HG03280 (cell line): ENCODE measurements at regions not wholly inside any gene's neighbourhood (a gene's known extent, or its start where the extent isn't known, plus 50 kb on each side); places are given as distances from the start of the nearest gene placed in this dataset.
A peak's percentile ranks its signal among the peaks of the same experiment; 100 is the strongest.

Source experiments
- ATAC-seq: cut with Tn5 transposase; IDR thresholded peaks from one replicate; pipeline ENCODE4 v1.9.1; 2021; ENCODE audit warnings: mild to moderate bottlenecking, moderate library complexity; ENCODE audit not compliant: unreplicated experiment

GRCh38 chr6:113635222-113635986 lies 221.7 kb upstream of the MARCKS start:
- ATAC-seq = no peak

DNA sequence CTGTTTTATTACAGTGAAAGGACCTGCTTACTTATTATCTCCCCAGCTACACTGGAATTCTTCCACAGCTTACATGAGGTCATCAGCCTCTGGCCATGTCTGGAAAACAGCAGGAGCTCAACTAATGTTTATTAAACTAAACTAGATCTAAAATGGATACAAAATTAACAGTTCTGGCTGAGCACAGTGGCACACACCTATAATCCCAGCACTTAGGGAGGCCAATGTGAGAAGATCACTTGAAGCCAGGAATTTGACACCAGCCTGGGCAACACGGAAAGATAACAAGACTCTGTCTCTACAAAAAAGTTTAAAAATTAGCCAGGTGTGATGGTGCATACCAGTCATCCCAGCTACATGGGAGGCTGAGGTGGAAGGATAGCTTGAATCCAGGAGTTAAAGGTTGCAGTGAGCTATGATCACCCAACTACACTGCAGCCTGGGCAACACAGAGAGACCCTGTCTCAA lies 220.8 kb upstream of the MARCKS start:
- no peak for ATAC-seq

- no peak for ATAC-seq
Measured at GRCh38 chr6:113640051-113640450, 217.1 kb upstream of the MARCKS start.

GRCh38 chr6:113642001-113642713 lies 215.0 kb upstream of the MARCKS start:
- ATAC-seq = no peak

DNA sequence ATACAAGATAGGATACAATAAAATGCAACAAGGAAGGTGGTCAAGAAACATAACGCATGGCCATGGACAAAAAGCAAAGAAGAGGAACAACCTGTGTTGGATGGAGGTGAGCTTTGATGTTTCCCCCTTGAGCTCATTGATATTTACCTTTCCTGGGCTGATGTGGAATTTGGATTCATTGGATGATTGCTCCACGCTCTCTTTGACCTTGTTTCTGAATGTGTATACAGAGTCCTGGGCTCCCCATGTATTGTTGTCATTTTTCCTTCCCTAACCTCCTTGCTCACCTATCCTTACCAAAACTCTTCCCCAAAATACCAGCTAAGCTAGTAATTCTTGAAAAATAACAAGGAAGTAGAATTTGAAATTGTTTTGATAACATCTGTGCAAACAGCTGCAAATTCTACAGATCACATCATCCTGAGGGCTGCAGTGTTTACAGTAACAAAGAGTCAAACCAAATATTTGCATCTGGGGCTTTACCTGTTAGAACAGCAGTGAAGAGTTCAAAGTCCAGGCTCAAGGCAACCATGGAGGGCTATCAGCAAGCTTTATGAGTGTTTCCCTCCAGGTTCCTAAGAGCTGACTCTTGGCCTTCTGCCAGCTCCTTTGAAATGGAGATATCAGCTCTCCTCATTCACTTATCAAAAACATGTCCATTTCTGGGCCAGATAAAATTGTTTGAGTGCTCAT lies 214.3 kb upstream of the MARCKS start:
- peak; percentile 88 for ATAC-seq

GRCh38 chr6:113643407-113643770 lies 213.8 kb upstream of the MARCKS start:
- no peak for ATAC-seq

- peak; percentile 30 for ATAC-seq
Measured at GRCh38 chr6:113644861-113645575, 212.1 kb upstream of the MARCKS start.

DNA sequence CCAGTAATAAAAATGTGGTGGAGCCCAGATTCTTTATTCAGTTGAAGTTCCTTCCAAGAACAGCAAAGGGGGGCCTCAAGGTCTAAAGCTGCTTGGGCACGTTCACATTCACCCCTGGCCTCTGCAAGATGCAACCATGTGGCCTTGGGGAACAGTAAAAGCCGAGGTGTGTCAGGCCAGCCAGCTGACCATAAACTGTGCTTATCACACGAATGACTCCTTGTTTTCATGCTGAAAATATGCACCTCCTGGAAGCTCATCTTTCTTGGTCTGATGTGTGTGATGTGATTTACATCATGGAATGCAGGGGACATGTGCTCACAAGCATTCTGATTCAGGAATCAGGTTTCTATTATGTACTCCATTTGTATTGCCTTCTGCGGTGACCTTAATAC lies 211.6 kb upstream of the MARCKS start:
- no peak for ATAC-seq

DNA sequence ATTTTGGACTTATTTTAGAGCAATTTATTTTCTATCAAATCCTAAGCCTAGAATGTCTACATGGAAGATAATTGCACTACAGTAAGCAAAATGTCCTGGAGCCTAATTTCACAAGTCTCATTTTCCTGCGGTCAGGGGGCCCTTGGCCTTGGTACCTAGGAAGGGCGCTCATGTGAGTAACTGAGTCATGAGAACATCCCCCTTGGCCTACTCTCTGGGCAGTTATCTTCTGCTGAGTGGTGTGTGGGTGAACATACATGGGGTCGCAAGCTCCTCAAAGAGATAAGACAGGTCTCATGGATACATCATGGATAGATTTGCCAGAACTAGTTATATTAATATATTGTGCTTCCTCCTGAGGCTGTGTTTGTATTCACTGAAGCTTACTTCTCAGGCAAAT lies 211.2 kb upstream of the MARCKS start:
- no peak for ATAC-seq

DNA sequence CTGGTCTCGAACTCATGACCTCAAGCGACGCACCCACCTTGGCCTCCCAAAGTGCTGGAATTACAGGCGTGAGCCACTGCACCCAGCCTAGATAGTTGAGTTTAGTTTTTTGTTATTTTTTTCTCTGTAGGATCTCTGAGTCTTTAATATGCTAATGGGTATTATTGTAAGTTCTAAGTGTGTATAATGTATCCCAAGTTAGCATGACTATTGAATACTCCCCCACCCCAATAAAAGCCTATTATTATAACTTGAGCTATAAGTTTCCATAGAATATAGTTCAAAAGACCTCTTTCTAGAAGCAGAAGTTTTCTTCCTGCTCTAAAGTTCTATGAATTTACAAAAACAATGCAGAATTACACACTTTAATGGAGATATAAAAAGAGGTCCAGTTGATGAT lies 210.4 kb upstream of the MARCKS start:
- no peak for ATAC-seq

GRCh38 chr6:113647143-113647889 lies 209.8 kb upstream of the MARCKS start:
- ATAC-seq = no peak

- ATAC-seq = no peak
Measured at GRCh38 chr6:113648698-113649097, 208.4 kb upstream of the MARCKS start.

- ATAC-seq = no peak
Measured at GRCh38 chr6:113649276-113649675, 207.9 kb upstream of the MARCKS start.

DNA sequence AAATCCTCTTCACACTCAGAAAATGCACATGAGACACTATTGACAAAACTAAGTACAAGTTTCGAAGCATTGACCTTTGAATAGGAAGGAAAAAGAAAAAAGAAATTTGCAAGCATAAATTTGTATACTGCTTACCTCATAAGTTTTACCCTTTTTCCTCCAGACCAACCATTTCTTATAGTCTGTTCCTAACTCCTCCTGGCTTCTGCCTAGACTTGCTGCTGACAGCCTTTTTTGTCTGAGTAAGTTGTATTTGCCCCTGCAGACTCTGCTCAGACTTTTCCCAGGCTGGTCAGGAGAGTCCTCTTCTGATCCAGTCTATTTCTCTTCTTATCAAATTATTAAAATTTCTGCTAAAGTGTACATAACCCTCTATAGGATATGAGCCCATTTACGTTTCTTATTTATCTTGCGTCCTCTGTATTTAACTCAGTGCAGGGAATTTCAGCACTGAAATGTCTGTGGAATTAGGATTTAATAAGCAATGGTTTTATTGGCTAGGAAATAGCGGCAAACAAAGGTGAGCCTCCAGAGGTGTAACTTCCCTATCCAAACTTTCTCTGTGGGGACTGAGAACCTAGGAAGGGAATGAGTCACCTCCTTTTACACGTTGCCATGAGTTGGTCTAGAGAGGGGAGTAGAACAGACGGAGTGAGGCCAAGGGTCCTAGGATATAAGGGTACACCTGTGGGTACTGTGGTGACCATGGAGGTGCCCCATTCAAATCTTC lies 207.1 kb upstream of the MARCKS start:
- ATAC-seq = no peak

DNA sequence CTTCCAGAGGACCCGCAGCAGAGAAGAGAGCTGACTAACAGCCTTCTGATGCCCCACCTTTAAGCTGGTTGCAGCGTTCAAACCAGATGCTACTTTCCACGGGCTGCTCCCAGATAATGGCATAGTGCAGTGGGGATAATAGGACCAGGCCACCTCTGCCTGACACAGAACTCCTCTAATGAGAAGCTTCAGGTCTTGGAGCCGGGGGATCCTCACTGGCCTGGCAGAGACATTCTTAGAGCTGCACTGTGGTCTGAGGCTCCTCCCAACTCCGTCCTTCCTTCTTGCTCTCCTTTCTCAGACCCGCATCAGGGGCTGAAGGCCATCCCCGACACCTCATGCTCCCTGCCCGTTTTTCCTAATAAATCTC lies 206.6 kb upstream of the MARCKS start:
- no peak for ATAC-seq

GRCh38 chr6:113651120-113651519 lies 206.0 kb upstream of the MARCKS start:
- no peak for ATAC-seq

DNA sequence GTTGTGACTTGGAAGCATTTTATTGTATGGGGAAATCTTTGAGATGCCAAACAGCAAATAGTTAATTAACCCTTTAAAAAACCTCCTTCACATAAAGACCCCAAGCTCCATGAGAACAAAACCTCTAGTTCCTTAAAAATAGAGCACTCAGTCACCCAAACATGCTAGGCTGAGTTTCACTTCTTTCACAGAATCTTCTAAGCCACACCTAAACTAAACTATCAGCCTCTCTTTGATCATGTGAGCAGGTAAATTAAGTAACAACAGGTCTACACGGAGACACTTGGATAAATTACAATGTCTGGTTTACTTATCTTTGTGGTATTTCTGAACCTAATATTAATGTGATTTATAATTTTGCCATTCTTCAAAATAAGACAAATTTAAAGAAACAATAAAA lies 205.2 kb upstream of the MARCKS start:
- ATAC-seq = no peak

GRCh38 chr6:113653275-113653674 lies 203.9 kb upstream of the MARCKS start:
- no peak for ATAC-seq

DNA sequence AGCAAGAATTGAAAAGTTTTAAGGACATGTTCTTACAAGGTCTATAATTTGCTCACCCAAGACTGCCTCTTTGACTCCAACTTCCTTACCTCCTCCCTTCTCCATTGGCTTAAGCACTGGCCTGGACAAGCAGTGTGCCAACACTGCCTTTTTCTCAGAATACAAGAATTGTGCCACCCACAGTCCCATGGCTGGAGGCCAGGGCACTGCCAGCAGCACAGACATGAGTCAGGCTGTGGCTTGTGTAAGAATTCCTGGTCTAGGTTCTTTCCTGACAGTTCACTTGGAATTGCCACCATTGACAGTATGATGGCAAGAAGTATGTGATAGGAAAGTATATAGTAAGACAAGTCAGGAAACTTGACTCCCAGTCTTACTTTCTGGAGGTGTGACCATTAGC lies 202.7 kb upstream of the MARCKS start:
- ATAC-seq = no peak

DNA sequence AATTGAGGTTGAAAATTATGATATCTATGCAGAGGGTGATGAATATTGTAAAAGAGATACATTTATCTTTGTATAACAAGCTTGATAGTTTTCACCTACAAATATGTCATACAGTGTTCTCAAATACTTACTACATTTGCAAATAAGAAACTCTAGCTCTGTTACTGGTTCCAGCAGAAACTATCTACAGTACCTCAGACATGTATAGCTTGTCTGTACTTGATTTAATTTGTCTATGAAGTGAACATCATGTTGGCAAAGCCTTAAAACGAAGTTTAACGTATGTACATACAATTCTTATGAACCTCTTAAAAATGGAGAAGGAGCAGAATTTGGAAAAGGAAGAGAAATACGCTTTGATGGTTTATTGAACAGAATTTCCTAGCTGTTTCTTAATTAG lies 201.4 kb upstream of the MARCKS start:
- no peak for ATAC-seq
